CD8-positive, alpha-beta memory T cell (primary cell): ENCODE measurements at regions not wholly inside any gene's neighbourhood (a gene's known extent, or its start where the extent isn't known, plus 50 kb on each side); places are given as distances from the start of the nearest gene placed in this dataset.

Experiments used
- CTCF ChIA-PET: fragments of 350-600 bp; sonication (Branson Sonifier 250); formaldehyde crosslinking; loops from one replicate; lab custom pipeline; 2021; ENCODE audit warnings: antibody characterized with exemption; lab: Charles Lee
- POLR2A ChIA-PET: fragments of 350-600 bp; sonication (Branson Sonifier 250); formaldehyde crosslinking; loops from one replicate; lab custom pipeline; 2021; ENCODE audit warnings: antibody characterized with exemption; lab: Charles Lee
- DNase-seq, 5 donors: peaks; one replicate each; pipeline versions ENCODE4 v3.0.0 to v3.0.0-alpha.2; 2020 to 2022; ENCODE audit warnings: mixed read lengths in 1 of 5
- H3K27ac ChIP-seq: one replicate; pipeline ENCODE4 v1.7.0; 2013; ENCODE audit warnings: low read depth, mild to moderate bottlenecking, low read length, moderate library complexity
- H3K27me3 ChIP-seq: 2 replicates; pipeline ENCODE4 v1.7.0; 2013; ENCODE audit warnings: low read length, mild to moderate bottlenecking; ENCODE audit not compliant: insufficient read depth, poor library complexity, severe bottlenecking
- H3K36me3 ChIP-seq: 2 replicates; pipeline ENCODE4 v1.7.0; 2013; ENCODE audit warnings: mild to moderate bottlenecking, low read length, moderate library complexity; ENCODE audit not compliant: insufficient read depth
- H3K4me1 ChIP-seq: 2 replicates; pipeline ENCODE4 v1.7.0; 2013; ENCODE audit warnings: mild to moderate bottlenecking, low read length, moderate library complexity; ENCODE audit not compliant: insufficient read depth
- H3K4me3 ChIP-seq: 2 replicates; pipeline ENCODE4 v1.7.0; 2013; ENCODE audit warnings: mild to moderate bottlenecking, low read length
- H3K9me3 ChIP-seq: 2 replicates; pipeline ENCODE4 v1.7.0; 2013; ENCODE audit warnings: mild to moderate bottlenecking, low read length
- H3K27ac Mint-ChIP-seq, 8 donors: one replicate each; pipeline ENCODE4 v1.8.0; 2020 to 2021; ENCODE audit warnings: mixed read lengths in 8 of 8, mild to moderate bottlenecking in 6 of 8, inconsistent platforms in 3 of 8, moderate library complexity in 3 of 8
- H3K27me3 Mint-ChIP-seq, 2 donors: one replicate each; pipeline ENCODE4 v1.8.0; 2020 to 2021; ENCODE audit warnings: mixed read lengths in 2 of 2, mild to moderate bottlenecking in 1 of 2, moderate library complexity in 1 of 2
- H3K36me3 Mint-ChIP-seq, 3 donors: one replicate each; pipeline ENCODE4 v1.8.0; 2020 to 2021; ENCODE audit warnings: mixed read lengths in 3 of 3, inconsistent platforms in 1 of 3, mild to moderate bottlenecking in 1 of 3
- H3K4me1 Mint-ChIP-seq, 3 donors: one replicate each; pipeline ENCODE4 v1.8.0; 2020 to 2021; ENCODE audit warnings: mixed read lengths in 3 of 3, inconsistent platforms in 1 of 3, mild to moderate bottlenecking in 1 of 3
- H3K4me3 Mint-ChIP-seq, 7 donors: one replicate each; pipeline ENCODE4 v1.8.0; 2020 to 2021; ENCODE audit warnings: mixed read lengths in 7 of 7, mild to moderate bottlenecking in 6 of 7, moderate library complexity in 4 of 7, inconsistent platforms in 2 of 7
- H3K9me3 Mint-ChIP-seq, 5 donors: one replicate each; pipeline ENCODE4 v1.8.0; 2020 to 2022; ENCODE audit warnings: mixed read lengths in 5 of 5, mild to moderate bottlenecking in 3 of 5, moderate library complexity in 2 of 5, inconsistent platforms in 1 of 5

DNA sequence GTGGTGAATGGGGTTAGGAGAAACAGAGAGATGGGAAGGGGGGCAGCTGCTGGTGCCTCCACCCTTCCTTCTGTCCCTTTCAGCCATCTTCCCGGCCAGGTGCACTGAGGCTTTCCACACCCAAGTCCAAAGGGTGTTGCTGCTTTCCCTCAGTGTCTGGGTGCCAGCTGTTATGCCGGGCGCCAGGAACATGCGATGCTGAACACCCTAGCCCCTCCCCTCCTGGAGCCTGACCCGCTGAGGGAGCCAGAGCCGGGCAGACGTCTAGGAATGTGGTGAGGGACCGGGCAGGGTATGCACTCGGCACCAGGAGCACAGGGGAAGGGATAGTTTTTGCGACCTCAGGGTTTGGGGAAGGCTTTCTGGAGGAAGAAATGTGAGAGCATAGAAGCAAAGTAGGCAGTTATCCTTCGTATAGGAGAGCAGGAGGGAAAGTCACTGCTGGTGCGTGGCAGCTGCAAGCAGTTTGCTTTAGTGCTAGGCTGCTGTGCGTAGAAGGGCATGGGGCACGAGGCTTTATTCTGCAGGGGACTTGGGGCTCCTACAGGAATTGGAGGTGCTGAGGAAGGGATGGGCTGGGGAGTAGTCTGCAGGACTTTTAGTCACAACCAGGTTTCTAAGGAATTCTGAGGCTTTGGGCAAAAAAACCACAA lies 147.7 kb downstream of the TSN start:
- Mint-ChIP-seq H3K4me3 (peak overlapping the region in 1 of 7 donors; percentile 19), H3K4me1 (no peaks in the 10 kb centered on the region), H3K36me3 (no peaks in the 10 kb centered on the region), H3K27me3 (peaks cover 0 to 7% of the 10 kb centered on the region in 2 donors), H3K27ac (no peak overlapping the region), H3K9me3 (no peaks in the 10 kb centered on the region)
- Histone ChIP-seq H3K27ac (no peak overlapping the region), H3K27me3 (no peaks in the 10 kb centered on the region), H3K36me3 (no peaks in the 10 kb centered on the region), H3K4me3 (no peak overlapping the region), H3K9me3 (no peaks in the 10 kb centered on the region), H3K4me1 (no peaks in the 10 kb centered on the region)
- no peak for DNase-seq
- POLR2A ChIA-PET: no interaction called here
- CTCF ChIA-PET: no interaction called here

DNA sequence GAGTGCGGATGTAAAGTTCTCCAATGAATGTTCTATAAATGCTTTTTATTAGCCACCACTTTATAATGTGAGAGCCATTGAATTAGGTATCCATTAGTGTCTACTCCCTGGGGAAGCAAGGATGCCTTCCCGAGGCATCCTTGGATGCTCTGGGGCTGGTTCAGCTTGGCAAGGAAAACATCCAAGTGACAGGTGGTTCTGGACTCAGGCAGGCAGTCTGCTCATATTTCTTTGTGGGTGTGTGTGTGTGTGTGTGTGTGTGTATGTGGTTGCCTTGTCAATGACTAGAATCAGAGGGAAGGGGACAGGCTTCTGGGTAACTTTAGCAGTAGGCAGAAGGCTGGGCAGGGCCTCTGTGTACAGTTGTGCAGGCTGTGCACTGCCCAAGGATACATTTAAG lies 149.2 kb downstream of the TSN start:
- ChIA-PET CTCF (no interaction called here), POLR2A (no interaction called here)
- peaks cover 0 to 5% of the 10 kb centered on the region in 2 donors for H3K27me3 Mint-ChIP-seq
- H3K36me3 Mint-ChIP-seq: no peaks in the 10 kb centered on the region
- Histone ChIP-seq H3K4me3 (no peak overlapping the region), H3K27me3 (no peaks in the 10 kb centered on the region), H3K27ac (no peak overlapping the region), H3K9me3 (no peaks in the 10 kb centered on the region), H3K4me1 (no peaks in the 10 kb centered on the region), H3K36me3 (no peaks in the 10 kb centered on the region)
- H3K4me1 Mint-ChIP-seq: no peaks in the 10 kb centered on the region
- H3K27ac Mint-ChIP-seq: no peak overlapping the region
- no peak for DNase-seq
- H3K9me3 Mint-ChIP-seq: no peaks in the 10 kb centered on the region
- no peak overlapping the region for H3K4me3 Mint-ChIP-seq

DNA sequence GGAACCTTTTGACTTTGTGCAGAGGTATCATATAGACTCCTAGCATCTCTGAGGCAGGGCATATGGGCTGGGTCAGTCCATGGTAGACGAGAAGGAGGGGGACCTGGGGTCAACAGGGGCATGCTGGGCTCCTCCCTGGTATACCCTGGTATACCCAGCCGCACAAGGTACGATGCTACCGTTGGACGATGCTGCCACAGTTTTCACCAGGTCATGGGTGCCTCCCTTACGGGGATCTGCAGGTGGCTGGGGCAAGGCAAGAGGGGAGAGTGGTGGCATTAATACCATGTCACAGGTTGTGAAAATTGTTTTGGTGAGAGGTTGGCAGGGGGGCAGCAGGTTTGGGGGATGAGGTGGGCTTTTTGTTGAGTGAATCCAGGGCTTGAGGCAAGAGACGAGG lies 149.8 kb downstream of the TSN start:
- Mint-ChIP-seq H3K4me3 (no peak overlapping the region), H3K9me3 (no peaks in the 10 kb centered on the region), H3K27ac (no peak overlapping the region), H3K27me3 (peaks cover 0 to 5% of the 10 kb centered on the region in 2 donors), H3K4me1 (no peaks in the 10 kb centered on the region), H3K36me3 (no peaks in the 10 kb centered on the region)
- Histone ChIP-seq H3K9me3 (no peaks in the 10 kb centered on the region), H3K36me3 (no peaks in the 10 kb centered on the region), H3K4me3 (no peak overlapping the region), H3K27ac (no peak overlapping the region), H3K27me3 (no peaks in the 10 kb centered on the region), H3K4me1 (no peaks in the 10 kb centered on the region)
- ChIA-PET POLR2A (no interaction called here), CTCF (no interaction called here)
- no peak for DNase-seq

DNA sequence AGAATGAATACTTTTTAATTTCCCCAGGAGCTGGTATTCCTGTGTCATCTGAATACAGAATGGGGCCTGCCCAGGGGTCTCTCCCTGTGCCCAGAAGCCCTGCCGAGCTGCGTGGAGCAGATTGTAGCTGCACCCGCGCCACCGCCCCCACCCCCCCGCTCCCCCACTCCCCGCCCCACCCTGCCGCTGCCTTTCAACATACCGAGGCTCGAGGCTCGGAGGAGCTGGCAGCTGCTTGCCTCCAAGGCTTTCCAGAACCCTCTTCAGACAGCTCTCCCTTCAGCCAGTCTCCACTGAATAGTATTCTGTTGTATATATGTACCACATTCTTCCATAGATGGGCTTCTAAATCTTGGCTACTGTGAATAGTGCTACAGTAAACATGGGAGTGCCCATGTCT lies 150.7 kb downstream of the TSN start:
- H3K27ac ChIP-seq: no peak overlapping the region
- POLR2A ChIA-PET: no interaction called here
- CTCF ChIA-PET: no interaction called here
- Mint-ChIP-seq H3K4me1 (no peaks in the 10 kb centered on the region), H3K36me3 (no peaks in the 10 kb centered on the region), H3K9me3 (no peaks in the 10 kb centered on the region), H3K4me3 (no peak overlapping the region), H3K27ac (no peak overlapping the region), H3K27me3 (peaks cover 0 to 4% of the 10 kb centered on the region in 2 donors)
- no peaks in the 10 kb centered on the region for H3K4me1 ChIP-seq
- H3K27me3 ChIP-seq: no peaks in the 10 kb centered on the region
- no peak overlapping the region for H3K4me3 ChIP-seq
- no peaks in the 10 kb centered on the region for H3K9me3 ChIP-seq
- no peaks in the 10 kb centered on the region for H3K36me3 ChIP-seq
- no peak for DNase-seq

DNA sequence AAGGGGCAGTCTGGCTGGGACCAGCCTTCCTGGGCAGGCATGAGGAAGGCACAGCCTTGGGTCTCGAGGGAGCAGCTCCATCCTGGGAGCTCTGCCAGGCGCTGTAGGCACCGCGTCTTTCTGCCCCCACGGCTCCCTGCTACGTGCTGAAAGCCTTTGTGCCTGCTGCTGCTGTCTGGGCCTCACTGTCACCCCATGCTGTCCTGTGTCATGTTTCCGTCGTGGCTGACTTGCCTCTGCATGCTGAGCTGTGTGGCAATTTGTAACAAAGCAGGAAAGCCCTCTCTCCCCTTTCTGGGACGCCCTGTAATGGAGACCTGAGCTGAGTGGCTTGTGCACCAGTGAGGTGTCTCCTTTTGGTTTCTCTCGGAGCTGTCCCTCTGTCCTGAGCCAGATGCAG lies 152.5 kb downstream of the TSN start:
- H3K27me3 Mint-ChIP-seq: peaks cover 0 to 4% of the 10 kb centered on the region in 2 donors
- Histone ChIP-seq H3K27me3 (no peaks in the 10 kb centered on the region), H3K4me3 (no peak overlapping the region), H3K36me3 (no peaks in the 10 kb centered on the region), H3K4me1 (no peaks in the 10 kb centered on the region), H3K27ac (no peak overlapping the region), H3K9me3 (no peaks in the 10 kb centered on the region)
- POLR2A ChIA-PET: no interaction called here
- no peak overlapping the region for H3K4me3 Mint-ChIP-seq
- DNase-seq: no peak
- no peaks in the 10 kb centered on the region for H3K36me3 Mint-ChIP-seq
- no peaks in the 10 kb centered on the region for H3K4me1 Mint-ChIP-seq
- H3K9me3 Mint-ChIP-seq: no peaks in the 10 kb centered on the region
- H3K27ac Mint-ChIP-seq: no peak overlapping the region
- CTCF ChIA-PET: no interaction called here

DNA sequence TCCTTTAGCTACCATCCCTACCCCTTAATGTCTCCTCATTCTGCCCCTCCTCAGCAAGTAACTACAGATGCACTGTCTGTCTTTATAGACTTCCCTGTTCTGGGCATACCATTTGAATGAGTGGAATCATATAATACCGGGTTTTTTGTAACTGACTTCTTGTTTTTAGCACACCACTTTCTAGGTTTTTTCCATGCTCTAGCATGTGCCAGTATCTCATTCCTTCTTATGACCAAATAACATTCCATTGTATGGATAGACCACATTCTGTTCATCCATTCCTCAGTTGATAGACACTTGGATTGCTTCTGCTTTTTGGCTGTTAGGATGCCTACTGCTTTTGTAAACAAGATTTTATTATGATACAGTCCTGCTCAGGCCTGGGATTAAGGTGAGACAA lies 154.7 kb downstream of the TSN start:
- Histone ChIP-seq H3K36me3 (no peaks in the 10 kb centered on the region), H3K4me3 (no peak overlapping the region), H3K9me3 (no peaks in the 10 kb centered on the region), H3K27ac (no peak overlapping the region), H3K4me1 (no peaks in the 10 kb centered on the region), H3K27me3 (no peaks in the 10 kb centered on the region)
- no peaks in the 10 kb centered on the region for H3K36me3 Mint-ChIP-seq
- ChIA-PET POLR2A (no interaction called here), CTCF (no interaction called here)
- H3K4me3 Mint-ChIP-seq: no peak overlapping the region
- peaks cover 0 to 2% of the 10 kb centered on the region in 2 donors for H3K27me3 Mint-ChIP-seq
- H3K9me3 Mint-ChIP-seq: no peaks in the 10 kb centered on the region
- H3K4me1 Mint-ChIP-seq: no peaks in the 10 kb centered on the region
- no peak overlapping the region for H3K27ac Mint-ChIP-seq
- DNase-seq: no peak

DNA sequence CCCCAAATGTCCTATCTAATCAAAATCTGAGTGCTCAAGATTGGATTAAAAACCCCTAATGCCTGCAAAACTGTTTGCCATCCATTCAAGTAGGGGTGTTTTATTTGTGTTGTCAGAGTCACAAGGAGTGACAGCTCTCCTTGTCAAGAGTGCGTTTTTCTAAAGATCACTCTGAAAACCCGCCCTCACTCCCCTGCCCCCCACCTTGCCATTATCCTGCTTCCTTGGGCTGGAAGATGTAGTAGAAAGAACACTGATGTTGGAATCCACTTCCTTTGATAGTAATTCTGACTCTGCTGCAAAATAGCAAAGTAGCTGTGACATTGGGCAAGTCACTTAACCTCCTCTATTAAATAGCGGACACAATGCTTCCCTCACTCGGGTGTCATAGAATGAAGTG lies 155.6 kb downstream of the TSN start:
- Histone ChIP-seq H3K9me3 (no peaks in the 10 kb centered on the region), H3K4me1 (no peaks in the 10 kb centered on the region), H3K36me3 (no peaks in the 10 kb centered on the region), H3K27ac (no peak overlapping the region), H3K27me3 (no peaks in the 10 kb centered on the region), H3K4me3 (no peak overlapping the region)
- H3K4me1 Mint-ChIP-seq: no peaks in the 10 kb centered on the region
- no peak overlapping the region for H3K4me3 Mint-ChIP-seq
- ChIA-PET POLR2A (no interaction called here), CTCF (no interaction called here)
- no peaks in the 10 kb centered on the region for H3K9me3 Mint-ChIP-seq
- DNase-seq: no peak
- H3K36me3 Mint-ChIP-seq: no peaks in the 10 kb centered on the region
- H3K27me3 Mint-ChIP-seq: peaks cover 0 to 2% of the 10 kb centered on the region in 2 donors
- H3K27ac Mint-ChIP-seq: no peak overlapping the region

GRCh38 chr2:121917143-121917542 lies 161.7 kb downstream of the TSN start:
- Mint-ChIP-seq H3K27me3 (peaks cover 0 to 9% of the 10 kb centered on the region in 2 donors), H3K9me3 (peaks cover 0 to 5% (median 0%) of the 10 kb centered on the region in 5 donors), H3K36me3 (no peaks in the 10 kb centered on the region), H3K4me1 (no peaks in the 10 kb centered on the region), H3K4me3 (no peak overlapping the region), H3K27ac (no peak overlapping the region)
- Histone ChIP-seq H3K4me1 (no peaks in the 10 kb centered on the region), H3K27me3 (no peaks in the 10 kb centered on the region), H3K4me3 (no peak overlapping the region), H3K9me3 (no peaks in the 10 kb centered on the region), H3K36me3 (no peaks in the 10 kb centered on the region), H3K27ac (no peak overlapping the region)
- ChIA-PET CTCF (no interaction called here), POLR2A (no interaction called here)
- DNase-seq: no peak
